GM19043 (cell line): ENCODE measurements at regions not wholly inside any gene's neighbourhood (a gene's known extent, or its start where the extent isn't known, plus 50 kb on each side); places are given as distances from the start of the nearest gene placed in this dataset.

Experiments used
- ATAC-seq: cut with Tn5 transposase; IDR thresholded peaks from one replicate; pipeline ENCODE4 v1.9.1; 2021; ENCODE audit warnings: low read depth; ENCODE audit not compliant: unreplicated experiment

DNA sequence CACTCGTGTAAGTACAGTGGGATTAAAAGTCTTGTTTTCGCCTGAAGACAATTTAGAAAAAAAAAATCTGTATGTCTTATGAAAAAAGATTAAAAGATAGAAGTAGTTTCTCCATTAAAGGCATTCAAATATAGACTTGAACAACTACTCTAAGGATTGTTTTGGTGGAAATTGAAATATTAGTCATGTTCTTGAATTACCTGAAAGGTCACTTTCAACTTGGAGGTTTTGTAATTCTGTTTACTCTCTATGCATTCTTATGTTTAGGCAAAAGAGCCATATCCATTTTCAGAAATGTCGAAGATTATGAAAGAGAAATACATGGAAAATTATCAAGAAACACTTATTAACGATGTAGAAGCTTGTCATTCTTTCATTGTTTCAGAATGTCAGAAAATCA lies 373.7 kb downstream of the ARL4A start:
- no peak for ATAC-seq

DNA sequence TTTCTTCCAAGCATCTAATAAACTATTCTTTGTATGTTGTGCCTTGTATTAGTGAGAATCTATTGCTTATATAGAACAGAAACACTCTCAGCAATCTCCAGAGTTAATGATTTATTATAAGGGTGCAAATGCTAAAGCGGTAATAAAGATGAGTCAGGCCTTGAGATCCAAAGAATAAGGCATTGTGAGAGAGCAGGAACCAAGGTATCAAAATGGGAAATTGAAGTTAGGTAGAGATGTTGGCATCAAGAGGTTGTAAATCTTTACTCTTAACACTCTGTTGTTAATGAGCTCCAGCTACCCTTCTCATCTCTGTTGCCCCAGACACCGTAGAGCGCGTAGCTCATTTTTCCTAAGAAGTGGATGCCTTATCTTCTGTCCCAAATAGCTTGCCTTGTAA lies 375.2 kb downstream of the ARL4A start:
- ATAC-seq = no peak

DNA sequence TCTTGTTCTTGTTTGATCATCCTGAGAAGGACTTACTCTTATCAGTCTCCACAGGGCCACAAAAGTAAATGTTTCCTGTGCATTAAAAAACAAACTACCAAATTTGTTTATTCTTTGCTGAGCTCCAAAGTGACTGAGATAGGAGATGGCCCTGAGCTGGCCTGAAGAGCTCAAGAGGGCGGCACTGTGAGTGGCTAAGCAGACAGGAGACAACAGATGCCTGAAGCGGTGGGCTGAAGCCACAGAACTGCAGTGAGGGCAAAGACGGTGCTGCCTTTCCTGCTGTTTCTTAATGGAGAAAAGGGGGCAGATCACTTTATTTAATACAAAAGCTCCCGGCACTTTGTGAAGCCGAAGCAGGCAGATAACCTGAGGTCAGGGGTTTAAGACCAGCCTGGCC lies 379.6 kb downstream of the ARL4A start:
- ATAC-seq = no peak

- ATAC-seq = no peak
Observed at GRCh38 chr7:13068032-13068431, 380.6 kb downstream of the ARL4A start.

- no peak for ATAC-seq
Observed at GRCh38 chr7:13069841-13070240, 382.4 kb downstream of the ARL4A start.

DNA sequence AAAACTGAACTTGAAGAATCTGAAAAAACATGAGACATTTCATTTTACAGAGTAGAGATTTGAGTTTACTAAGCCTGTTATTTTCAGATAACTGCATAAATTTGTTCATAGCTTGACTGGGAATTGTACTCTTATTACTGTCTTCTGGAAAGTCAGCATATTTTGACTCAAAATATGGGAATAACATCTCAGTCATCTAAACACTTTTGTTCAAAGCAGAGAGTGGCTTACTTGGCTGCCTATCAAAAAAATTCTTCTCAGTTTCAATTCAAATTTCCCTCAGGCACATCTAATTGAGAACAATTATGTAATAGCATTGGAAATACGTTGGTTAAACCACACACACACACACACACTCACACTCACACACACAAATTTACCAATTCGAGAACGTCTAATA lies 384.6 kb downstream of the ARL4A start:
- no peak for ATAC-seq

DNA sequence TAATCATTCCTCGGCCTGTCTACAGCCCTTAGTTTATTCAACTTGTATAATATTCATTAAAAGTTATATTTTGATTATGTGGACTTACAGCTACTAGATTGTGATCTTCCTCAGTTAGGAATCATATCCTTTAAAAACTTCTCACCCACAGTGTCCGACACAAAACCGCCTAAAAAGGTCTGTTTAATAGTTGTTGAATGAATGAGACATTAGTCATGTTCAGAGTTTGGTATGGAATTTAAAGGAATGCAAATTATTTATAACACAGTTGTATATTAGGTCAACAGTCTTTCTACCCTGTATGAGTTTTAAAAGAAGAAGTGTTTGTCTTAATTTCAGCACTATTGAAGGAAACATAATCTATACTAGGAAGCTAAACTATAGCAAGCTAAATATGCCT lies 390.0 kb downstream of the ARL4A start:
- ATAC-seq = no peak

- ATAC-seq = no peak
Observed at GRCh38 chr7:13078105-13078504, 390.7 kb downstream of the ARL4A start.

DNA sequence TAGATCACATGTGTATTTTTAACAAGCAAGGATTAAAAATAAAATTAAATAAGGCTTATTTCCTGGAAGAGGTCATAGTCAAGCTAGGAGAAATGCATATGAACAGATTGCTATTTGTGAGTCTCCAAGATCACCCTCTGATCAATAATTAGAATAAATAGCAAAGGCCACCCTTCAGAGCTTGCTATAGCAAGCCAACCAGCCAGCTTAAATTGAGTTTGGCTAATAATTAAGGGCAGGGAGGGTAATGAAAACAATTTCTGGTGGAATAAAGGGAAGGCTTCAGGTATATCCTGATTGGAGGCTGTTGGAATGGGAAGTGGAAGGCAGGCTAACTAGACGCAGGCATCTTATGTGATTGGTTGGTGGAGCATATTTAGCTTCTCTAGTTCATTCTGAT lies 403.5 kb downstream of the ARL4A start:
- ATAC-seq = no peak

DNA sequence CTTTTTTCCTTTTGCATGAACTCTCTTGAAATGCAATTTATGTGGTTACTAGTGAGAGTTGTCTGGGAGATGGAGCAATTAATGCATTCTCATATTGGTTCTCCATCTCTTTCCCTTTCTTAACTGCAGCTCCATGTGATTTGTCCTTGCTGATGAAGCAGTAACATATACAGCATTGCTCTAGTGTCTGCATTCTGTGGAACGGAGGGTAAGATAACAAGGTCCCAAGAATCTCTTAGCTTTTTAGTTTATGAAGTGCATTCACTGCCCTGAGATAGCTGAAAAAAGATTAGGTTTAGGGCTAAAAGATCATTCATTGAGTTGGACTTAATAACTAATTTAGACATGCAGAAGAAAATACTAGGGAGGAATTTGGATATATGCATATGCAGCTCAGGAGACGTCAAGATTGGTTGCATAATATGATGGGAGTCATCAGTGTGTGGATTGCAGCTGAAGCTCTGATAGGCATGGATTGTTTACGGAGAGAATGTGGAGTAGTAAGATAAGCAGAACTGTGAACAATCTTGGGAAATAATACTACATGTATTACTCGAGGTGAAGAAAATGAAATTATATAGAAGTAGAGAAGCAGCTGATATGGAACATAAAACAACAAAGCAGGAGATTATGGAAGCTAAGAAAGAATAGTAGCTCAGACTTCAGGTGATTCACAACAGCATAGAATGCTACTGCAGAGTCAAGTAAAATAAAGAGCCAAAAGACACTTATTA lies 404.7 kb downstream of the ARL4A start:
- ATAC-seq = no peak

GRCh38 chr7:13092708-13093005 lies 405.2 kb downstream of the ARL4A start:
- ATAC-seq = no peak

DNA sequence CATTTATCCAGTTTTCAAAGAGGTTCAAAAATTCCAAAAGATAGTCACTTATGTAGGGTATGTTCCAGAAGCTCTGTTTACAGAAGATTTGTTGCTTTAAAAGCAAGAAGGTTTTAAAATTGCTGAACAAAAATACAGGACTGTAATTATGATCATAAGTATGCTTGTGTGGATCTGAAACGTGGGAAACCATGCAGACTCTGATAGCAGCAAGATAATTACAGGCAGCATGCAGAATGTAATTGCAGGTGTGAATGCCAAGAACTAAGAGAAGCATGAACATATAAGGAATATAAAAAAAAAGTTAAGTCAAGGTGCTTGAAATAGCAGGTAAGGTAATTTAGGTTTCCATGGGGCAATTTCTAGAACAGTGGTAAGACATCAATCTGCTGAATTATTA lies 405.7 kb downstream of the ARL4A start:
- ATAC-seq = no peak

DNA sequence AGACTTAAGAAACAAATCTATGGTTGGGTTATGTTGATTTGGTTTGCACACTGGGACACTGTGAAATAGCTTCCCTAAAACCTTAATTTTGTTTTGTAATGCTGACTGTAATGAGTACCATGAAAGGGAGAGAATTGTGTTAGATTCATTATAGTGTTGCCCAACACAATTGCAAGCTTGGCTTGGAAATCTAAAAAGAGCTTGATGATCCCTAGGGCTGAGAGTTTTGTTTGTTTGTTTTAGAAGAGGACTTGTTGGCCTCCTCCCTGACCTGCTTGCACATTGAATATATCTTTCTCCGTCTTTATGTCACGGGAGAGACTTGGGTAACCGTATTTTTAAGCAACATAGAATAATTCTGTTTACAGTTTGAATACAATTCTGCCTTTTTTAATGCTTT lies 410.1 kb downstream of the ARL4A start:
- ATAC-seq = no peak

DNA sequence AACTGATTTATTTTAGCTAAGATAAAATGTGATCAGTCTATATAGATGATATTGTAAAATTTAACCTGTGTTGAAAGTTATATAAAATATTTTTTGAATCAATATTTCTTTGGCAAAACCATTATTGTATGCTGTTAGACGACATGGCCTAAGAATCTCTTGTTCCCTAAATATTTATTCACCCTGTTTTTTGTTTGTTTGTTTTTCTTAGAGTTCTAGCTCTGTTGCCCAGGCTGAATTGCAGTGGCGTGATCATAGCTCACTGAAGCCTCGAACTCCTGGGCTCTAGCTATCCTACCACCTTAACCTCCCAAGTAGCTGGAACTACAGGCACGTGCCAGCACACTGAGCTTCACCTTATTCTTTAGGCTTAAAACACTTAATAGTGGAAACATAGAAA lies 410.7 kb downstream of the ARL4A start:
- no peak for ATAC-seq

DNA sequence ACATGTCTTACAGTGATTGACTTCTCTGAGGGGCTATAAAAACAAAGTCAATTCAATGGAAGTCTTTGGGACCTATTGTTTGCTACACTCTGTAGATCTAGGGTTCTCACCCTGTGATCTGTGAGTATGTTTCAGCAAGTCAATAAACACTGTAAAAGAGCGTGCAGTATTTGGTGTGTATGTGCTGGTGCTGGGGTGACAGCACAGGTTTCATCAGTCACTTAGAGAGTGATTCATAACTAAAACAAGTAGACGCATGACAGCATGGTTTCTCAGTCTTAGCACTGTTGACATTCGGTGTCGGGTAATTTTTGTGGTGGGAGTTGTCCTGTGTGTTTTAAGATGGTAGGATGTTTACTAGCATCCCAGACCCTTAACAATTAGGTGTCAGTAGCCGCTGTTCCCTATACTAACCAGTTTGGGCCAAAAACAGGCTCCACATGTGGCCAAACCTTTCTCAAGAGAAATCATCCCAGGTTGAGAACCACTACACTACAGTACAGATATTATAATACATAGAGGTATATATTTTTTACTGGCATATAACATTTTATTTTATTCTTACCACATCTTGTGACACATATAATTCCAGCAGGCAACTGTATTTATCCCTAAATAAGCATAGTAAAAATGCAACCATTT lies 411.8 kb downstream of the ARL4A start:
- no peak for ATAC-seq

DNA sequence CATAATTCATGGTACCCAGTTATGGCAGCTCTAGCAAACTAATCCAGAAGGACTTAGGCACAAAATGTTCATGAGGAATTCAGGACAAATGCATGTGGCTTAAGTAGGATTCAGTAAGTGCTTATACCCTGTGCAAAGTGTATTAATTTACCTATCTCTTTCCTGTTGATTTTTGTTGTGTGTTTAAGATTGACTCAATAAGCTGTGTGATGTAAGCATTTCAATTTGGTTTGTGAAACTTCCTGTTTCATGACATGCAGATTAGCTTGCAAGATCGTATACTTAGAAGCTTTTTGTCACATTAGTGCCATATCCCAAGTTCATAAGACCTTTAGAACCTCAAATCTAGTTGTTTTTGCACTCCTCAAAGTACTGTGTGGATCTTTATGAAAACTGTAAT lies 416.7 kb downstream of the ARL4A start:
- ATAC-seq = no peak

- no peak for ATAC-seq
Observed at GRCh38 chr7:13105209-13105608, 417.8 kb downstream of the ARL4A start.

- ATAC-seq = no peak
Observed at GRCh38 chr7:13106513-13106912, 419.1 kb downstream of the ARL4A start.

DNA sequence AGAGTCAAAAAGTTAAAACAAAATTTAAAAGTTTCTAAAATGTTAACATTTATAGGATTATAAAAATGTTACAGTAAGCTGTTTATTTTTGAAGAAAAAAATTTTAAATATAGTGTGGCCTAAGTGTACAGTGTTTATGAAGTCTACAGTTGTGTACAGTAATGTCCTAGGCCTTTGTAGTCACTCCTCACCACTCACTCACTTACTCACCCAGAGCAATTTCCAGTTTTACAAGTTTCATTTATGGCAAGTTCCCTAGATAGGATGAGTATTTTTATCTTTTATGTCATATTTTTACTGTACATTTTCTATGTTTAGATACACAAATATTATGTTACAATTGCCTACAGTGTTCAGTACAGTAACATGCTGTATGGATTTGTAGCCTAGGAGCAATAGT lies 419.9 kb downstream of the ARL4A start:
- no peak for ATAC-seq

- ATAC-seq = no peak
Observed at GRCh38 chr7:13108061-13108460, 420.6 kb downstream of the ARL4A start.

DNA sequence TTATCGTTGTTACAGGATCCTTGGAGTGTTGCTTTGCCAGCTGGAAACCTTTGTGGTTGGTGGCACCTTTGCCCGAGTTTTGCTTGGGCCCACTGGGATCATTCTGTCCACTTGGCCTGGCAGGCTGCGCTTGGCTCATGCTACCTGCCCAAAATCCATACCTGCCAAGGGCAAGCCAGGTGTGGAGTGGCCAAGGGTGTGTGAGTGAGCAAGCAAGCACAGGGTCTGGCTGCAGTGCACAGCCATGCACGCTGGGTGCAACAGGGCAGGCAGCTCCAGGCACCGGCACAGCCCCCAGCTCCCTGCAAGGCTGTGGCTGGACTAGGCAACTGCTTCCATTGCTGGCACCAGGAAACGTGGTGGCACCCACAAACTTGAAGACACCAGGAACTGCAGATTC lies 421.8 kb downstream of the ARL4A start:
- ATAC-seq = no peak

DNA sequence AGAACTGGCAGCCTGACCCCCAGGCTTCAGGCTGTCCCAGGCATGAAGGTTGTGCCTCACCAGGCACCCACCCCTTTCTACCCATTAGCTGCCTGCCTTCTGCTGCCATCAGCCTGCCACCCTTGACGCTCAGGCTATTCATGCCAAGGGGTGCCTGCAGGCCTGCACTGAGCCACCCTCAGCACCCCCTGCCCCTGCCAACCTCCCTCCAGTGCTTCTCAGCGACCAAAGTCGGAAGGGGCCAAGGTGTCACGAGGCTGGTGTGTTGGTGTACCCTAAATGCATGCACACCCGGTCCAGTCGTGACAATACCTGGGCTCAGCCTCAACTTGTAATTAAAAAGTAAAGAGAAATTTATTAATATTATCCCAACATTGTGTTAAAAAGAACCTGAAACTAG lies 422.7 kb downstream of the ARL4A start:
- no peak for ATAC-seq

DNA sequence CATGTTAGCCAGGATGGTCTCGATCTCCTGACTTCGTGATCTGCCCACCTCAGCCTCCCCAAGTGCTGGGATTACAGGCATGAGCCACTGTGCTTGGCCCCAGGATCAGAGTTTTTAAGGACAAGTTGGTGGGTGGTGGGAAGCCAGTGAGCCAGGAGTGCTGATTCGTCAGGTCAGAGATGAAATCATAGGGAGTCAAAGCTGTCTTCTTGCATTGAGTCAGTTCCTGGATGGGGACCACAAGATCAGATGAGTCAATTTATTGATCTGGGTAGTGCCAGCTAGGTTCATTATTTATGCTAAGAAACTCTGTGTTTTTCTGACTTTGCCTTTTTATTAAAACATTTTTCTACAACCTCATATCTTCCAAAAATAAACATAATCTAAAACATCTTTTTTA lies 423.8 kb downstream of the ARL4A start:
- no peak for ATAC-seq
